Immature natural killer cell (primary cell): ENCODE measurements at regions not wholly inside any gene's neighbourhood (a gene's known extent, or its start where the extent isn't known, plus 50 kb on each side); places are given as distances from the start of the nearest gene placed in this dataset.
"Not testable (repeated sequence)": the region's sequence is repeated elsewhere in the genome, so short reads cannot be mapped to it uniquely, and the experiment has no call there.

ENCODE experiments used
- DNase-seq, 3 donors: peaks; one replicate each; pipeline ENCODE4 v3.0.0; 2022; ENCODE audit warnings: mixed read lengths in 1 of 3
- H3K27ac Mint-ChIP-seq, 6 donors: one replicate each; pipeline ENCODE4 v1.8.0; 2020; ENCODE audit warnings: mixed read lengths in 6 of 6, mild to moderate bottlenecking in 5 of 6, inconsistent platforms in 4 of 6, moderate library complexity in 3 of 6
- H3K27me3 Mint-ChIP-seq, 3 donors: one replicate each; pipeline ENCODE4 v1.8.0; 2020 to 2021; ENCODE audit warnings: low read depth in 3 of 3, mild to moderate bottlenecking in 3 of 3, mixed read lengths in 3 of 3, moderate library complexity in 3 of 3, inconsistent platforms in 1 of 3
- H3K36me3 Mint-ChIP-seq, 3 donors: one replicate each; pipeline ENCODE4 v1.8.0; 2020; ENCODE audit warnings: mixed read lengths in 3 of 3, inconsistent platforms in 2 of 3, mild to moderate bottlenecking in 2 of 3
- H3K4me1 Mint-ChIP-seq, 2 donors: one replicate each; pipeline ENCODE4 v1.8.0; 2020; ENCODE audit warnings: inconsistent platforms in 2 of 2, mild to moderate bottlenecking in 2 of 2, mixed read lengths in 2 of 2, moderate library complexity in 1 of 2
- H3K4me3 Mint-ChIP-seq, 5 donors: one replicate each; pipeline ENCODE4 v1.8.0; 2020; ENCODE audit warnings: mild to moderate bottlenecking in 5 of 5, mixed read lengths in 5 of 5, inconsistent platforms in 3 of 5, moderate library complexity in 3 of 5
- H3K9me3 Mint-ChIP-seq, 6 donors: one replicate each; pipeline ENCODE4 v1.8.0; 2020; ENCODE audit warnings: mild to moderate bottlenecking in 6 of 6, mixed read lengths in 6 of 6, inconsistent platforms in 4 of 6, moderate library complexity in 3 of 6

- Mint-ChIP-seq H3K4me1 (no peaks in the 10 kb centered on the region), H3K9me3 (peaks cover 0 to 31% (median 7%) of the 10 kb centered on the region in 6 donors), H3K27ac (no peak overlapping the region), H3K36me3 (peaks cover 0 to 3% (median 0%) of the 10 kb centered on the region in 3 donors), H3K27me3 (peaks cover 0 to 2% (median 1%) of the 10 kb centered on the region in 3 donors), H3K4me3 (no peak overlapping the region)
- DNase-seq: no peak
These were observed 1186.3 kb upstream of the CELF4 start for GRCh38 chr18:38751898-38752297.

DNA sequence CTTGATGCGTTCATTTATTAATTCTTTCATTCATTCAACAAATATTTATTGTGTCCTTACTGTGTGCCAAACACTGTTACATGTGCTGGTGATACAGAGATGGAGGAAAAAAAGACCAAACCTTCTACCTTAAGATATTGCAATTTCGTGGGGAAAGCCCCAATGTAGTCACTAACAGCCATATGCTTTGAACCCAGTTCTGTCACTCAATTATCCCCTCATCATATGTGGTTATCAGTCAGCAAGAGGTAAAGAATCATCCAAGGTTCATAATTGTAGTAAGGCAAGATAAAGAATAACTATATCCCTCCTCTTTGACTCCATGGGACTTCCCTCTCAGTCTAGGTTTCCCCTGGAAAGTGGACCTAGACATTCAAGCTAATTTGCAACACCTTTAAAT, 1185.6 kb upstream of the CELF4 start:
- H3K27me3 Mint-ChIP-seq: peaks cover 0 to 2% (median 1%) of the 10 kb centered on the region in 3 donors
- no peak for DNase-seq
- peaks cover 0 to 3% (median 0%) of the 10 kb centered on the region in 3 donors for H3K36me3 Mint-ChIP-seq
- no peak overlapping the region for H3K4me3 Mint-ChIP-seq
- H3K9me3 Mint-ChIP-seq: peaks cover 0 to 27% (median 6%) of the 10 kb centered on the region in 6 donors
- H3K27ac Mint-ChIP-seq: no peak overlapping the region
- no peaks in the 10 kb centered on the region for H3K4me1 Mint-ChIP-seq

DNA sequence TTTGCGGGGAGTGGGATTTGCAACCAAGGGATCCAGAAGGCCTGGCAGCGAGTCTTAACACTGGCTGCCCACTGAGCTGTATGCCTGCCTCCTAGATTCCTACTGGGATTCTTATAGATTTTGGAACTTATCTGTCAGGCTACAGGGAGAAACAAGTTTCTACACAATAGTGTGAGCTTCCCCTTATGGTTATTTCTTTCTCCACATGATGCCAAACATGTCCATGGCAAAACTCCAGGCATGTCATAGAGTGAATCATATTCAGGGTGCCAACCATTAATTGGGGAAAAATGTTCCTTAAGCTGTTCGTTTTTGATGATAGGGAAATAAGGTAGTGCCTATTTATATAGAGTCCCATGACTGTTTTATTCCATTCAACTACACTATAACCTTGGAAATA, 1185.2 kb upstream of the CELF4 start:
- no peaks in the 10 kb centered on the region for H3K4me1 Mint-ChIP-seq
- no peak for DNase-seq
- peaks cover 0 to 3% (median 0%) of the 10 kb centered on the region in 3 donors for H3K36me3 Mint-ChIP-seq
- peaks cover 0 to 2% (median 1%) of the 10 kb centered on the region in 3 donors for H3K27me3 Mint-ChIP-seq
- H3K4me3 Mint-ChIP-seq: no peak overlapping the region
- peaks cover 0 to 25% (median 6%) of the 10 kb centered on the region in 6 donors for H3K9me3 Mint-ChIP-seq
- H3K27ac Mint-ChIP-seq: no peak overlapping the region

DNA sequence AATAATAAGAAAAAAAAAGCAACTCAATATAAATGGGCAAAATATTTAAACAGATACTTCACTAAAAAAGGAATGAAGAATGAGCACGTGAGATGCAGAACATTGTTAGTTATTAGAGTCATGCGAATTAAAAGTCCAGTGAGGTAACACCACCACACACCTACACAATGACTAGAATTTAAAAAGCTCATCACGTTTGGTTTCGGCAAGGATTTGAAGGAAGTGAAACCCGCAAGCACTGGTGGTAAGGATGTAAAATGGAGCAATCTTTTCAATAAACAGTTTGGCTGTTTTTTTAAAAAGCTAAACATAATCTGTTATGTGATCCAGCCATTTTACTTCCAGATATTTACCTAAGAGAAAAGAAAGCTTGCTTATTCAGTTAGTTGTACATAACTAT, 1181.6 kb upstream of the CELF4 start:
- H3K4me1 Mint-ChIP-seq: no peaks in the 10 kb centered on the region
- H3K27me3 Mint-ChIP-seq: peaks cover 0 to 2% (median 1%) of the 10 kb centered on the region in 3 donors
- H3K27ac Mint-ChIP-seq: no peak overlapping the region
- peaks cover 0 to 22% (median 5%) of the 10 kb centered on the region in 6 donors for H3K9me3 Mint-ChIP-seq
- H3K4me3 Mint-ChIP-seq: no peak overlapping the region
- DNase-seq: no peak
- no peaks in the 10 kb centered on the region for H3K36me3 Mint-ChIP-seq

DNA sequence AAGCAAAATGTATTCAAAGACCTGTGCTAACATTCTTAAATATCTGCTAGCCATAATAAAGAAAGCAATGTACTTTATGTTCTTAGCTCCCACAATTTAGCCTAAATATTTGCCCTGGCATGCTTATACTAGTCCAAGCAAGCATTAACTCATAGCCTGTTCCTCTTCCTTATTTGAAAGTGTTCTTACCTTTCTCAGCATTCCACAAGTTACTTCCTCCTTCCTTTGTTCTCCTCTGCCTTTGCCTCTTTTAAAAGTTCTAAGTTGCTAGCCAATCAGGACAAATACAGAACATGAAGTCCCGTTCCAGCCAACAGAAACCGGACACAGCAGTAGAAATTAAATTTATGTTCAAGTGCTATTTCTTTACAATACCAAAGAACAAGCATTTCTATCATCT, 1154.6 kb upstream of the CELF4 start:
- not testable (repeated sequence) for H3K36me3 Mint-ChIP-seq, H3K4me3 Mint-ChIP-seq, H3K27ac Mint-ChIP-seq, DNase-seq, H3K4me1 Mint-ChIP-seq, H3K27me3 Mint-ChIP-seq
- H3K9me3 Mint-ChIP-seq: peaks cover 0 to 33% (median 4%) of the 10 kb centered on the region in 6 donors

GRCh38 chr18:38718365-38718901, 1152.8 kb upstream of the CELF4 start:
- Mint-ChIP-seq H3K36me3 (no peaks in the 10 kb centered on the region), H3K9me3 (peaks cover 0 to 33% (median 7%) of the 10 kb centered on the region in 6 donors), H3K27ac (no peak overlapping the region), H3K27me3 (peaks cover 0 to 2% (median 1%) of the 10 kb centered on the region in 3 donors), H3K4me3 (no peak overlapping the region), H3K4me1 (no peaks in the 10 kb centered on the region)
- DNase-seq: no peak

DNA sequence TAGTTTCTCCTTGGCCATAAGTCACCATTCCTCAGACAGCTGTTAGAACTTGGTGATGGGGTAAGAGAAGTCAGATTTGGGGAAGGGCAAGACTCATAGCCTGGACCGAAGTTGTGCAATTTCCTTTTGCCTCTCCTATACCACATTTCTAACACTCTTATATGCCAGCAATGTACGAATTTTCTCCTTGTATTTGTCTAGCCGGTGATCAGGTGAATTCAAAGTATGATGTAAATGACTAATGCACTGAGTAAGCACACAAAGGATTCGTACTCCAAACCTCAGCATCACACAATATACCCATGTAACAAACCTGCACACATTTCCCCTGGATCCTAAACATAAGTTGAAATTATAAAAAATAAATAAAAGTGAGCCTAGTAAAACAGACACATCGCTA, 1143.5 kb upstream of the CELF4 start:
- no peak overlapping the region for H3K4me3 Mint-ChIP-seq
- peaks cover 0 to 3% (median 2%) of the 10 kb centered on the region in 3 donors for H3K27me3 Mint-ChIP-seq
- DNase-seq: no peak
- H3K9me3 Mint-ChIP-seq: peaks cover 0 to 7% (median 3%) of the 10 kb centered on the region in 6 donors
- H3K36me3 Mint-ChIP-seq: no peaks in the 10 kb centered on the region
- H3K27ac Mint-ChIP-seq: no peak overlapping the region
- H3K4me1 Mint-ChIP-seq: no peaks in the 10 kb centered on the region

- peaks cover 0 to 3% (median 0%) of the 10 kb centered on the region in 6 donors for H3K9me3 Mint-ChIP-seq
- H3K36me3 Mint-ChIP-seq: no peaks in the 10 kb centered on the region
- H3K27me3 Mint-ChIP-seq: peaks cover 0 to 2% (median 0%) of the 10 kb centered on the region in 3 donors
- DNase-seq: no peak
- H3K27ac Mint-ChIP-seq: no peak overlapping the region
- H3K4me3 Mint-ChIP-seq: no peak overlapping the region
- no peaks in the 10 kb centered on the region for H3K4me1 Mint-ChIP-seq
These were observed 1140.8 kb upstream of the CELF4 start for GRCh38 chr18:38706373-38706772.

- no peaks in the 10 kb centered on the region for H3K36me3 Mint-ChIP-seq
- no peak overlapping the region for H3K27ac Mint-ChIP-seq
- no peaks in the 10 kb centered on the region for H3K27me3 Mint-ChIP-seq
- DNase-seq: no peak
- H3K4me1 Mint-ChIP-seq: no peaks in the 10 kb centered on the region
- no peak overlapping the region for H3K4me3 Mint-ChIP-seq
- H3K9me3 Mint-ChIP-seq: peaks cover 0 to 8% (median 0%) of the 10 kb centered on the region in 6 donors
These were observed 1132.5 kb upstream of the CELF4 start for GRCh38 chr18:38698088-38698487.

DNA sequence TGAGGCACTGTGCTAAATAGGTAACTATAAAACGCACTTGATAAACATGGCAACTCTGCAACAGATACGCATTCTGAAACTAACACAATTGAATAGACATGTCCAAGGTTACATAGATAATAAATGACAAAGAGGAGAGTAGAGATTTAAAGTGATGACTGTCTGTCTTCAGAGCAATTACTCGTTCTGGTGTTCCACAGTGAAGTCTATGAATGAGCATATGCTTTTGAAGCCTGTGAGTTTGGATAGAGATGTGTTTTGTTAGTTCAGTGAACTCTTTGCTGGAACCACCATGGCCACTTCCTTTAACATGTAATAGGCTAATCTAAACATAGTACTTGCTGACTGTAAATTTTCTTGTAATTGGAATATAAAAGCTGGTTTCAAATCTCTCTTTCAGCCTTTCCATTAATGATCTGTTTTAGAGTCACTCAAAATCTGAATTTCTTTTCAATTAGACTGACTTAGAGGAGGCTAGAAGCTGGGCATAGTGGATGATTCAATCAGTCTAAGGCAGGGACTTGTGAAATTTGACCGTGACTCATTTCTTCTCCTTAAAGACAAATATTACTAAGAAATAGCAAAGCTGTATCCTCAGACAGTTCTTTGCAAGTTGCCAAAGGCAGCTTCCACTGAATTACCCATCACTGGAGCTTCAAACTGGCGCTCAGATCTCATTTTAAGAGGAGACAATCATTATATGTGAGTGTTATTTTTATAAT, 1130.1 kb upstream of the CELF4 start:
- peaks cover 0 to 8% (median under 1%) of the 10 kb centered on the region in 6 donors for H3K9me3 Mint-ChIP-seq
- no peak overlapping the region for H3K27ac Mint-ChIP-seq

GRCh38 chr18:38693104-38693503, 1127.5 kb upstream of the CELF4 start:
- peak overlapping the region in 1 of 5 donors; percentile 45 for H3K4me3 Mint-ChIP-seq
- H3K4me1 Mint-ChIP-seq: peaks cover 0 to 5% of the 10 kb centered on the region in 2 donors
- H3K36me3 Mint-ChIP-seq: no peaks in the 10 kb centered on the region
- DNase-seq: no peak
- peaks cover 0 to 3% (median 2%) of the 10 kb centered on the region in 3 donors for H3K27me3 Mint-ChIP-seq
- peaks cover 0 to 8% (median under 1%) of the 10 kb centered on the region in 6 donors for H3K9me3 Mint-ChIP-seq
- H3K27ac Mint-ChIP-seq: no peak overlapping the region

More for the DNA sequence above, 1130.1 kb upstream of the CELF4 start:
- H3K4me3 Mint-ChIP-seq: no peak overlapping the region
- H3K36me3 Mint-ChIP-seq: no peaks in the 10 kb centered on the region
- H3K27me3 Mint-ChIP-seq: peaks cover 0 to 2% (median 2%) of the 10 kb centered on the region in 3 donors
- no peak for DNase-seq
- H3K4me1 Mint-ChIP-seq: peaks cover 0 to 5% of the 10 kb centered on the region in 2 donors

DNA sequence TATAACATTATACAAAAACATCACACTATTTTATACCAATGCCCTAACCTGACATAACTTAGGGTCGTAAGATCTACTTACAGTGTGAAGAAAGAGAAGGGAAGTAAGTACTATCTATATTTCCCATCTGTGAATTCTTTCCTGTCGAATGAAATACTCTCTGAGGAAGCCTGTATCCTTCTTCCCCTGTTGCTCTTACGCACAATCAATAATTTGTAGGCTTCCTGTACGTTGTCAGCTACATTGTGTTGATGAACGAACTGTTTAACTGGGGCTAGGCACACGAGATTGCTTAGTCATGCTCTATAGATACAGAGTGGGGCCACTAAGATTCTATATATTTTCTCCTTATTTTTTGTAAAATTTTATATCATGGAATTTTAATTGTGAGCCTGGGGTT, 1125.0 kb upstream of the CELF4 start:
- Mint-ChIP-seq H3K4me1 (peaks cover 0 to 5% of the 10 kb centered on the region in 2 donors), H3K36me3 (no peaks in the 10 kb centered on the region), H3K27ac (no peak overlapping the region), H3K9me3 (peaks cover 0 to 3% (median 0%) of the 10 kb centered on the region in 6 donors), H3K27me3 (peaks cover 0 to 3% (median 2%) of the 10 kb centered on the region in 3 donors), H3K4me3 (no peak overlapping the region)
- DNase-seq: no peak

GRCh38 chr18:38688416-38688815, 1122.8 kb upstream of the CELF4 start:
- peaks cover 2 to 3% (median 2%) of the 10 kb centered on the region in 3 donors for H3K27me3 Mint-ChIP-seq
- H3K4me3 Mint-ChIP-seq: no peak overlapping the region
- H3K9me3 Mint-ChIP-seq: peaks cover 0 to 3% (median 0%) of the 10 kb centered on the region in 6 donors
- H3K36me3 Mint-ChIP-seq: no peaks in the 10 kb centered on the region
- DNase-seq: no peak
- no peak overlapping the region for H3K27ac Mint-ChIP-seq
- H3K4me1 Mint-ChIP-seq: peaks cover 0 to 5% of the 10 kb centered on the region in 2 donors

GRCh38 chr18:38670486-38670885, 1104.9 kb upstream of the CELF4 start:
- H3K9me3 Mint-ChIP-seq: peaks cover 0 to 18% (median 6%) of the 10 kb centered on the region in 6 donors
- no peak overlapping the region for H3K4me3 Mint-ChIP-seq

More at GRCh38 chr18:38670486-38670885, 1104.9 kb upstream of the CELF4 start:
- H3K36me3 Mint-ChIP-seq: no peaks in the 10 kb centered on the region
- no peak for DNase-seq
- H3K27me3 Mint-ChIP-seq: peaks cover 0 to 2% (median 2%) of the 10 kb centered on the region in 3 donors
- no peak overlapping the region for H3K27ac Mint-ChIP-seq
- no peaks in the 10 kb centered on the region for H3K4me1 Mint-ChIP-seq
